ENCODE measurements at regions not wholly inside any gene's neighbourhood (a gene's known extent, or its start where the extent isn't known, plus 50 kb on each side); places are given as distances from the start of the nearest gene placed in this dataset.

DNA sequence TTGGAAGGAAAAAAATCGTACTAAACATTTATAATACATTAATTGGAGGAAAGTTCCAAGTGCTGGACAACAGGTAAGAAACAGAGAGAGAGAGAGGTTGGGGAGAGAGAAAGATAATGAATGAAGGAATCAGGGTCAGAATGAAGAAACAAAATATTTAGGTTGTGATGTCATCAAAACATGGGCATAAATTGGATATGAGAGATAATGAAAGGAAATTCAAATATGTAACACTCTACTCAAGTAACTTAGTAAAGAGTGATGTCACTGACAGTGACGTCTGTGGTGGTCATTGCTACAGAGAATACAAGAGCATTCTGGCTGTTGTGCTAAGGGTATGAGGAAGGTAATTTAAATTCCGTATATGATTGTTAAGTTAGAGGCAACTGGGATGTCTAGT lies 543.4 kb upstream of the COX7C start:
- TF ChIP-seq, protein P1, sequence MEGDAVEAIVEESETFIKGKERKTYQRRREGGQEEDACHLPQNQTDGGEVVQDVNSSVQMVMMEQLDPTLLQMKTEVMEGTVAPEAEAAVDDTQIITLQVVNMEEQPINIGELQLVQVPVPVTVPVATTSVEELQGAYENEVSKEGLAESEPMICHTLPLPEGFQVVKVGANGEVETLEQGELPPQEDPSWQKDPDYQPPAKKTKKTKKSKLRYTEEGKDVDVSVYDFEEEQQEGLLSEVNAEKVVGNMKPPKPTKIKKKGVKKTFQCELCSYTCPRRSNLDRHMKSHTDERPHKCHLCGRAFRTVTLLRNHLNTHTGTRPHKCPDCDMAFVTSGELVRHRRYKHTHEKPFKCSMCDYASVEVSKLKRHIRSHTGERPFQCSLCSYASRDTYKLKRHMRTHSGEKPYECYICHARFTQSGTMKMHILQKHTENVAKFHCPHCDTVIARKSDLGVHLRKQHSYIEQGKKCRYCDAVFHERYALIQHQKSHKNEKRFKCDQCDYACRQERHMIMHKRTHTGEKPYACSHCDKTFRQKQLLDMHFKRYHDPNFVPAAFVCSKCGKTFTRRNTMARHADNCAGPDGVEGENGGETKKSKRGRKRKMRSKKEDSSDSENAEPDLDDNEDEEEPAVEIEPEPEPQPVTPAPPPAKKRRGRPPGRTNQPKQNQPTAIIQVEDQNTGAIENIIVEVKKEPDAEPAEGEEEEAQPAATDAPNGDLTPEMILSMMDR (IDR thresholded peaks at IDR 0.05): no peak
- no peak for TF ChIP-seq EZH2 (IDR thresholded peaks at IDR 0.05)
- TF ChIP-seq EZH2phosphoT487 (IDR thresholded peaks at IDR 0.05): no peak

All from neural progenitor cell (in vitro differentiated cells).